SK-N-SH (cell line): ENCODE measurements at regions not wholly inside any gene's neighbourhood (a gene's known extent, or its start where the extent isn't known, plus 50 kb on each side); places are given as distances from the start of the nearest gene placed in this dataset.

ENCODE experiments used
- CTCF ChIA-PET: fragments of 300-600, 350-600 bp; formaldehyde crosslinking; extraction: SDS; loops from one replicate; lab custom pipeline; 2021; lab: Yijun Ruan, JAX
- POLR2A ChIA-PET: fragments of 350-600 bp; sonication (Branson Sonifier 250); formaldehyde crosslinking; extraction: SDS; loops from one replicate; lab custom pipeline; 2020; ENCODE audit warnings: antibody characterized with exemption, inconsistent platforms; lab: Yijun Ruan, JAX
- DNase-seq: peaks from one replicate; pipeline ENCODE4 v3.0.0; 2012
- H2AFZ ChIP-seq: fragments of 200-600 bp; sonication (generic); 2 replicates; pipeline ENCODE4 v1.8.1; 2016; ENCODE audit warnings: antibody characterized with exemption, mild to moderate bottlenecking, low read depth
- H3F3A ChIP-seq: fragments of 200-600 bp; sonication (generic); replicated peaks from 2 replicates; pipeline ENCODE3; 2016; ENCODE audit warnings: antibody characterized with exemption, mild to moderate bottlenecking; ENCODE audit not compliant: insufficient read depth
- H3K27ac ChIP-seq, 2 experiments: fragments of 200-500 bp in 1 of 2; fragments of 200-600 bp in 1 of 2; sonication (Bioruptor generic) in 1 of 2; sonication (generic), shearing (Covaris generic) in 1 of 2; 2 replicates each; pipeline versions ENCODE4 v1.5.1 to v1.6.1; 2014 to 2016; ENCODE audit warnings: low read depth in 2 of 2, inconsistent platforms in 1 of 2, low read length in 1 of 2, mild to moderate bottlenecking in 1 of 2, mixed read lengths in 1 of 2
- H3K27me3 ChIP-seq: fragments of 200-600 bp; sonication (generic), shearing (Covaris generic); 2 replicates; pipeline ENCODE4 v1.6.1; 2016; ENCODE audit warnings: mixed run types; ENCODE audit not compliant: insufficient read depth
- H3K36me3 ChIP-seq, 2 experiments: fragments of 200-500 bp in 1 of 2; fragments of 200-600 bp in 1 of 2; sonication (Bioruptor generic) in 1 of 2; sonication (generic) in 1 of 2; replicated peaks in 1 of 2; 2 replicates each; pipeline versions ENCODE3 to v1.5.1; 2014 to 2016; ENCODE audit warnings: low read length in 1 of 2, mild to moderate bottlenecking in 1 of 2; ENCODE audit not compliant: insufficient read depth in 2 of 2, control insufficient read depth in 1 of 2
- H3K4me1 ChIP-seq, 2 experiments: fragments of 200-500 bp in 1 of 2; fragments of 200-600 bp in 1 of 2; sonication (Bioruptor generic) in 1 of 2; sonication (generic), shearing (Covaris generic) in 1 of 2; 2 replicates each; pipeline versions ENCODE4 v1.5.1 to v1.6.1; 2014 to 2016; ENCODE audit warnings: low read depth in 1 of 2, low read length in 1 of 2, mixed run types in 1 of 2; ENCODE audit not compliant: insufficient read depth in 2 of 2, control insufficient read depth in 1 of 2
- H3K4me2 ChIP-seq: fragments of 200-600 bp; sonication (generic), shearing (Covaris generic); 2 replicates; pipeline ENCODE4 v1.6.1; 2017; ENCODE audit warnings: mixed run types
- H3K4me3 ChIP-seq, 2 experiments: fragments of 200-500 bp in 1 of 2; fragments of 200-600 bp in 1 of 2; sonication (Bioruptor generic) in 1 of 2; sonication (generic), shearing (Covaris generic) in 1 of 2; 2 replicates each; pipeline versions ENCODE4 v1.5.1 to v1.8.1; 2014 to 2016; ENCODE audit warnings: low read depth in 2 of 2, inconsistent platforms in 1 of 2, low read length in 1 of 2, mild to moderate bottlenecking in 1 of 2, mixed read lengths in 1 of 2, moderate library complexity in 1 of 2
- H3K79me2 ChIP-seq: fragments of 200-600 bp; sonication (generic); 2 replicates; pipeline ENCODE4 v1.8.1; 2017; ENCODE audit warnings: mild to moderate bottlenecking; ENCODE audit not compliant: insufficient read depth
- H3K9ac ChIP-seq: fragments of 200-600 bp; sonication (generic); 2 replicates; pipeline ENCODE4 v1.6.1; 2017; ENCODE audit warnings: mixed run types
- H3K9me2 ChIP-seq: fragments of 200-600 bp; sonication (generic); 2 replicates; pipeline ENCODE4 v1.6.1; 2017; ENCODE audit warnings: mixed run types
- H3K9me3 ChIP-seq: fragments of 200-600 bp; sonication (generic); 2 replicates; pipeline ENCODE4 v1.6.1; 2017; ENCODE audit warnings: mixed run types, mild to moderate bottlenecking, moderate library complexity
- H4K20me1 ChIP-seq: fragments of 200-600 bp; sonication (generic); 2 replicates; pipeline ENCODE4 v1.6.1; 2017; ENCODE audit warnings: mild to moderate bottlenecking, mixed run types; ENCODE audit not compliant: insufficient read depth
- EZH2phosphoT487 ChIP-seq: fragments of 200-600 bp; sonication (generic); IDR thresholded peaks from 2 replicates; pipeline ENCODE4 v1.6.1; 2017; ENCODE audit warnings: low read depth, mixed run types, mild to moderate bottlenecking, antibody characterized with exemption, moderate library complexity, borderline replicate concordance
- FOSL2 ChIP-seq: IDR thresholded peaks from 2 replicates; pipeline ENCODE4 v1.4.0; 2012; ENCODE audit warnings: low read depth, mild to moderate bottlenecking, moderate library complexity, borderline replicate concordance
- GABPA ChIP-seq: IDR thresholded peaks from 2 replicates; pipeline ENCODE4 v1.4.0; 2012; ENCODE audit warnings: low read depth, mild to moderate bottlenecking
- GATA2 ChIP-seq: sonication (generic); formaldehyde crosslinking; IDR thresholded peaks from 2 replicates; pipeline ENCODE4 v1.5.0; 2020; ENCODE audit warnings: mild to moderate bottlenecking, missing genetic modification reagents
- JUND ChIP-seq: IDR thresholded peaks from 2 replicates; pipeline ENCODE4 v1.4.0; 2012
- MEF2A ChIP-seq: IDR thresholded peaks from 2 replicates; pipeline ENCODE4 v1.4.0; 2012; ENCODE audit warnings: low read depth, borderline replicate concordance
- NRF1 ChIP-seq: IDR thresholded peaks from 2 replicates; pipeline ENCODE4 v1.6.1; 2012; ENCODE audit warnings: low read depth, mild to moderate bottlenecking, low read length
- RAD21 ChIP-seq: IDR thresholded peaks from 2 replicates; pipeline ENCODE4 v1.6.1; 2012; ENCODE audit warnings: mild to moderate bottlenecking, low read length
- RCOR1 ChIP-seq: fragments of 150-350 bp; IDR thresholded peaks from 2 replicates; pipeline ENCODE4 v1.6.1; 2017; ENCODE audit warnings: antibody characterized with exemption, low read length
- RFX5 ChIP-seq: IDR thresholded peaks from 2 replicates; pipeline ENCODE4 v1.6.1; 2012; ENCODE audit warnings: mild to moderate bottlenecking, improper control_type of control experiment, low read length
- RXRA ChIP-seq: IDR thresholded peaks from 2 replicates; pipeline ENCODE4 v1.4.0; 2012; ENCODE audit warnings: low read depth, mild to moderate bottlenecking, borderline replicate concordance
- SIN3A ChIP-seq: IDR thresholded peaks from 2 replicates; pipeline ENCODE4 v1.6.1; 2012; ENCODE audit warnings: low read depth, mild to moderate bottlenecking, low read length, moderate library complexity, borderline replicate concordance
- TCF12 ChIP-seq: IDR thresholded peaks from 2 replicates; pipeline ENCODE4 v1.4.0; 2012
- TEAD4 ChIP-seq: IDR thresholded peaks from 2 replicates; pipeline ENCODE4 v1.4.0; 2012; ENCODE audit warnings: mild to moderate bottlenecking, borderline replicate concordance; ENCODE audit not compliant: insufficient read depth
- WGBS: methylation state at CpG from one replicate; pipeline ENCODE4 v1.1.6; 2017; ENCODE audit warnings: low lambda C conversion rate; 5-methylcytosine and 5-hydroxymethylcytosine counted together
- TF ChIP-seq, protein P1 (sequence below): IDR thresholded peaks from 2 replicates; pipeline ENCODE4 v1.4.0; 2012; ENCODE audit warnings: low read depth, borderline replicate concordance
- TF ChIP-seq, protein P2 (sequence below): fragments of 150-350 bp; IDR thresholded peaks from 2 replicates; pipeline ENCODE4 v1.6.1; 2016; ENCODE audit warnings: mild to moderate bottlenecking, low read depth, low read length
- TF ChIP-seq, protein P3 (sequence below): IDR thresholded peaks from 2 replicates; pipeline ENCODE4; 2012
- TF ChIP-seq, protein P4 (sequence below): fragments of 200-600 bp; sonication (generic); IDR thresholded peaks from 2 replicates; pipeline ENCODE4 v1.6.1; 2017; ENCODE audit warnings: antibody characterized with exemption, mild to moderate bottlenecking, moderate library complexity
- TF ChIP-seq, protein P5 (sequence below): IDR thresholded peaks from 2 replicates; pipeline ENCODE4 v1.4.0; 2012; ENCODE audit warnings: low read depth
- TF ChIP-seq, protein P6 (sequence below): fragments of 150-350 bp; IDR thresholded peaks from 2 replicates; pipeline ENCODE4 v1.6.1; 2017; ENCODE audit warnings: antibody characterized with exemption, low read length, low read depth, borderline replicate concordance

DNA sequence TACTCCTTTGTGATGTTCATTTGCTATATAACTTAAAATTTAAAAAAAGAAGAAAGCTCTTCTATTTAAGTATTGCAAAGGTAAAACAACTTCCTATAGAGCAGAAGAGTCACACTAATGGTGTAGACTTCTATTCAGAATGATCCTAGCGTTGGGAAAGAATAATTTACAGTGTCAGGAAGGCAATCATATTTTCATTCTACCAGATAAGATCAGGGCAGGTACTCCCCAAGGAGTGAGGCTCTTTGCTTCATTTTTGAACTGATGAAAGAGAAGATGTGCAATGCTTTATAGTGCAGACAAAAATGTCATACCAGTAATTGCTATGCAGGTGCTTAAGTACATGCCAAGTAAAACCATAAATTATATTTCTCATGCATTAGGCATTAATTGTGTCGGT, 1193.0 kb downstream of the PCDH9 start (continued):
- TF ChIP-seq, protein P1, sequence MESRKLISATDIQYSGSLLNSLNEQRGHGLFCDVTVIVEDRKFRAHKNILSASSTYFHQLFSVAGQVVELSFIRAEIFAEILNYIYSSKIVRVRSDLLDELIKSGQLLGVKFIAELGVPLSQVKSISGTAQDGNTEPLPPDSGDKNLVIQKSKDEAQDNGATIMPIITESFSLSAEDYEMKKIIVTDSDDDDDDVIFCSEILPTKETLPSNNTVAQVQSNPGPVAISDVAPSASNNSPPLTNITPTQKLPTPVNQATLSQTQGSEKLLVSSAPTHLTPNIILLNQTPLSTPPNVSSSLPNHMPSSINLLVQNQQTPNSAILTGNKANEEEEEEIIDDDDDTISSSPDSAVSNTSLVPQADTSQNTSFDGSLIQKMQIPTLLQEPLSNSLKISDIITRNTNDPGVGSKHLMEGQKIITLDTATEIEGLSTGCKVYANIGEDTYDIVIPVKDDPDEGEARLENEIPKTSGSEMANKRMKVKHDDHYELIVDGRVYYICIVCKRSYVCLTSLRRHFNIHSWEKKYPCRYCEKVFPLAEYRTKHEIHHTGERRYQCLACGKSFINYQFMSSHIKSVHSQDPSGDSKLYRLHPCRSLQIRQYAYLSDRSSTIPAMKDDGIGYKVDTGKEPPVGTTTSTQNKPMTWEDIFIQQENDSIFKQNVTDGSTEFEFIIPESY: no peak
- TF ChIP-seq, protein P2, sequence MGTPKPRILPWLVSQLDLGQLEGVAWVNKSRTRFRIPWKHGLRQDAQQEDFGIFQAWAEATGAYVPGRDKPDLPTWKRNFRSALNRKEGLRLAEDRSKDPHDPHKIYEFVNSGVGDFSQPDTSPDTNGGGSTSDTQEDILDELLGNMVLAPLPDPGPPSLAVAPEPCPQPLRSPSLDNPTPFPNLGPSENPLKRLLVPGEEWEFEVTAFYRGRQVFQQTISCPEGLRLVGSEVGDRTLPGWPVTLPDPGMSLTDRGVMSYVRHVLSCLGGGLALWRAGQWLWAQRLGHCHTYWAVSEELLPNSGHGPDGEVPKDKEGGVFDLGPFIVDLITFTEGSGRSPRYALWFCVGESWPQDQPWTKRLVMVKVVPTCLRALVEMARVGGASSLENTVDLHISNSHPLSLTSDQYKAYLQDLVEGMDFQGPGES: no peak
- TF ChIP-seq, all 33 proteins: peak for 0

DNA sequence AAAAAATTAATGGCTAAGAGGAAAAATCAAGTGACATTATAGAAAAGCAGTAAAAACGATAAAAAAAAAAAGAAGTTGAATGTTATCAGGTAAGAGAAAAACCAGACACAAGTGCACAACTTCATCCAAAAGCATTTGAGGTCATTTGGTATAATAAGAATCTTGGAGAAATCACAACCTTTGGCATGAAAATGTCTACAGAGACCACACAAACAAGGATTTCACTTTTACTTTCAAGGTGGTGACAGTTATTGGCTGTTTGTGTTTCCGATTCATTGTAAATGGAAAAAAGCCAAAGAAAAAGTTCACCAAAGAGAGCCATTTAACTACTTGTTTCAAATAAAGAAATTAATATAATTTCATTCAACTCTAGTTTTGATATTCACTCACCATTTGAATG, 1193.5 kb downstream of the PCDH9 start:
- H3F3A ChIP-seq: no peaks in the 10 kb centered on the region
- ChIA-PET POLR2A (no interaction called here), CTCF (interaction anchor here (0.7 kb wide), 1 partner anchor 32 kb away, joined by 3 read pairs; no protein-coding TSS in a partner anchor)
- DNase-seq: no peak
- no peaks in the 10 kb centered on the region for H3K9me3 ChIP-seq
- no peaks in the 10 kb centered on the region for H4K20me1 ChIP-seq
- no peaks in the 10 kb centered on the region for H3K36me3 ChIP-seq
- no peaks in the 10 kb centered on the region for H3K27me3 ChIP-seq
- no peak overlapping the region for H3K27ac ChIP-seq
- H3K79me2 ChIP-seq: no peaks in the 10 kb centered on the region
- H3K4me3 ChIP-seq: no peak overlapping the region
- TF ChIP-seq JUND: no peak
- no peak for TF ChIP-seq EZH2phosphoT487
- no peak for TF ChIP-seq RCOR1
- TF ChIP-seq, protein P3, sequence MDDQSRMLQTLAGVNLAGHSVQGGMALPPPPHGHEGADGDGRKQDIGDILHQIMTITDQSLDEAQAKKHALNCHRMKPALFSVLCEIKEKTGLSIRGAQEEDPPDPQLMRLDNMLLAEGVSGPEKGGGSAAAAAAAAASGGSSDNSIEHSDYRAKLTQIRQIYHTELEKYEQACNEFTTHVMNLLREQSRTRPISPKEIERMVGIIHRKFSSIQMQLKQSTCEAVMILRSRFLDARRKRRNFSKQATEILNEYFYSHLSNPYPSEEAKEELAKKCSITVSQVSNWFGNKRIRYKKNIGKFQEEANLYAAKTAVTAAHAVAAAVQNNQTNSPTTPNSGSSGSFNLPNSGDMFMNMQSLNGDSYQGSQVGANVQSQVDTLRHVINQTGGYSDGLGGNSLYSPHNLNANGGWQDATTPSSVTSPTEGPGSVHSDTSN: no peak
- no peak for TF ChIP-seq TCF12
- no peak for TF ChIP-seq RAD21
- TF ChIP-seq SIN3A: no peak
- no peak for TF ChIP-seq GATA2
- TF ChIP-seq TEAD4: no peak
- H3K9me2 ChIP-seq: no peaks in the 10 kb centered on the region
- H2AFZ ChIP-seq: no peak overlapping the region
- no peak overlapping the region for H3K4me2 ChIP-seq
- H3K9ac ChIP-seq: no peak overlapping the region
- H3K4me1 ChIP-seq: no peaks in the 10 kb centered on the region
- WGBS: 84% methylated on average over 2 of the region's 2 CpGs

DNA sequence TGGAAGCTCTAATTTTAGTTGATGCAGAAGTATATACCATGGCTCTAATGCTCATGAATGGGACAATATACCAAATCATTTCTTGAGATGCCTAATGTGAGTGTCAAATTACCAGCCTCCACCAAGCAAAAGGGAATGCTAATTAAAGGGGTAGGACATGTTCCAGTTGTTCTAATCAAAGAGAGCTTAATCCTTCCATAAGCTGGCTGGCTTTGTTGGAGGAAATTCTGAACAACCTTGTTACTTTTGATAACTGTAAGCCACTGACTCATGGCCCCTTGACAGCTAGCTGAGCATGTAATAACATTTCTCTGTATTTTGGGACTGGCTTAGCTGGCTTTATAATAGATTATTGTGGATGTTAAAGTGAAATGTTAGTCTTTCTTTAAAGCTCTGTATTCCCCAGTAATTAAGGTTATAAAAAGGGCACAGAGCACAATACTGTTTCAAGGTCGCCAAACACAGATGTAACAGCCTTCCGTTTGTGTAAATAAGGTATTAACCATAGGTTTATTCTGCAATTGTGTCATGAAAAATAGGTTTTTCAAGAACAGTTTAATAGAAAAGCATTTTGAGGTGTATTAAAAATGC, 1194.0 kb downstream of the PCDH9 start:
- Histone ChIP-seq H3K9me2 (no peaks in the 10 kb centered on the region), H3F3A (no peaks in the 10 kb centered on the region), H3K36me3 (no peaks in the 10 kb centered on the region), H3K9ac (no peak overlapping the region), H3K9me3 (no peaks in the 10 kb centered on the region), H3K27ac (no peak overlapping the region), H3K4me1 (no peaks in the 10 kb centered on the region), H3K4me2 (no peak overlapping the region), H3K79me2 (no peaks in the 10 kb centered on the region), H4K20me1 (no peaks in the 10 kb centered on the region), H2AFZ (no peak overlapping the region), H3K27me3 (no peaks in the 10 kb centered on the region), H3K4me3 (no peak overlapping the region)
- TF ChIP-seq MEF2A: no peak
- TF ChIP-seq, protein P4, sequence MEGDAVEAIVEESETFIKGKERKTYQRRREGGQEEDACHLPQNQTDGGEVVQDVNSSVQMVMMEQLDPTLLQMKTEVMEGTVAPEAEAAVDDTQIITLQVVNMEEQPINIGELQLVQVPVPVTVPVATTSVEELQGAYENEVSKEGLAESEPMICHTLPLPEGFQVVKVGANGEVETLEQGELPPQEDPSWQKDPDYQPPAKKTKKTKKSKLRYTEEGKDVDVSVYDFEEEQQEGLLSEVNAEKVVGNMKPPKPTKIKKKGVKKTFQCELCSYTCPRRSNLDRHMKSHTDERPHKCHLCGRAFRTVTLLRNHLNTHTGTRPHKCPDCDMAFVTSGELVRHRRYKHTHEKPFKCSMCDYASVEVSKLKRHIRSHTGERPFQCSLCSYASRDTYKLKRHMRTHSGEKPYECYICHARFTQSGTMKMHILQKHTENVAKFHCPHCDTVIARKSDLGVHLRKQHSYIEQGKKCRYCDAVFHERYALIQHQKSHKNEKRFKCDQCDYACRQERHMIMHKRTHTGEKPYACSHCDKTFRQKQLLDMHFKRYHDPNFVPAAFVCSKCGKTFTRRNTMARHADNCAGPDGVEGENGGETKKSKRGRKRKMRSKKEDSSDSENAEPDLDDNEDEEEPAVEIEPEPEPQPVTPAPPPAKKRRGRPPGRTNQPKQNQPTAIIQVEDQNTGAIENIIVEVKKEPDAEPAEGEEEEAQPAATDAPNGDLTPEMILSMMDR: no peak
- TF ChIP-seq RCOR1: no peak
- no peak for TF ChIP-seq NRF1
- TF ChIP-seq, protein P5, sequence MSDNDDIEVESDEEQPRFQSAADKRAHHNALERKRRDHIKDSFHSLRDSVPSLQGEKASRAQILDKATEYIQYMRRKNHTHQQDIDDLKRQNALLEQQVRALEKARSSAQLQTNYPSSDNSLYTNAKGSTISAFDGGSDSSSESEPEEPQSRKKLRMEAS: no peak
- TF ChIP-seq SIN3A: no peak
- TF ChIP-seq, protein P6, sequence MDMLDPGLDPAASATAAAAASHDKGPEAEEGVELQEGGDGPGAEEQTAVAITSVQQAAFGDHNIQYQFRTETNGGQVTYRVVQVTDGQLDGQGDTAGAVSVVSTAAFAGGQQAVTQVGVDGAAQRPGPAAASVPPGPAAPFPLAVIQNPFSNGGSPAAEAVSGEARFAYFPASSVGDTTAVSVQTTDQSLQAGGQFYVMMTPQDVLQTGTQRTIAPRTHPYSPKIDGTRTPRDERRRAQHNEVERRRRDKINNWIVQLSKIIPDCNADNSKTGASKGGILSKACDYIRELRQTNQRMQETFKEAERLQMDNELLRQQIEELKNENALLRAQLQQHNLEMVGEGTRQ: no peak
- no peak for TF ChIP-seq RFX5
- no peak for TF ChIP-seq FOSL2
- TF ChIP-seq GATA2: no peak
- no peak for TF ChIP-seq GABPA
- TF ChIP-seq TCF12: no peak
- TF ChIP-seq RXRA: no peak
- ChIA-PET POLR2A (no interaction called here), CTCF (no interaction called here)
- DNase-seq: no peak
- 90% methylated on average over 2 of the region's 2 CpGs for WGBS
